PC-9 (cell line): ENCODE measurements at regions not wholly inside any gene's neighbourhood (a gene's known extent, or its start where the extent isn't known, plus 50 kb on each side); places are given as distances from the start of the nearest gene placed in this dataset.

ENCODE experiments used
- BruUV-seq: library from RNA; stranded (reverse); fragments of 400-500 nt; replicated peaks from 2 replicates; lab custom pipeline; 2021; lab: Mats Ljungman, UMichigan
- CTCF ChIA-PET: fragments of 300-600 bp; sonication (Branson Sonifier 250); formaldehyde crosslinking; loops from one replicate; lab custom pipeline; 2022; ENCODE audit warnings: antibody characterized with exemption; lab: Charles Lee
- POLR2A ChIA-PET: fragments of 300-600 bp; sonication (Branson Sonifier 250); formaldehyde crosslinking; loops from one replicate; lab custom pipeline; 2022; ENCODE audit warnings: antibody characterized with exemption; ENCODE audit not compliant: unreplicated experiment; lab: Charles Lee
- DNase-seq, 2 experiments: peaks; one replicate each; pipeline versions ENCODE4 v3.0.0 to v3.0.0-alpha.2; 2015 to 2022; ENCODE audit warnings: mixed read lengths in 1 of 2
- H2AFZ ChIP-seq: fragments of 200-600 bp; sonication (generic); 2 replicates; pipeline ENCODE4 v1.8.1; 2017; ENCODE audit warnings: antibody characterized with exemption
- H3F3A ChIP-seq: fragments of 200-600 bp; sonication (generic); 2 replicates; pipeline ENCODE4 v1.8.1; 2017; ENCODE audit warnings: antibody characterized with exemption, mild to moderate bottlenecking, low read depth; ENCODE audit not compliant: insufficient read depth
- H3K27ac ChIP-seq: fragments of 200-600 bp; sonication (generic); 2 replicates; pipeline ENCODE4 v1.6.1; 2016; ENCODE audit warnings: mixed run types
- H3K27me3 ChIP-seq: fragments of 200-600 bp; sonication (generic); 2 replicates; pipeline ENCODE4 v1.6.1; 2016; ENCODE audit warnings: low read depth, mixed run types; ENCODE audit not compliant: insufficient read depth
- H3K36me3 ChIP-seq: fragments of 200-600 bp; sonication (generic); 2 replicates; pipeline ENCODE4 v1.6.1; 2016; ENCODE audit warnings: low read depth, mixed run types
- H3K4me1 ChIP-seq: fragments of 200-600 bp; sonication (generic); replicated peaks from 2 replicates; pipeline ENCODE4 v1.6.1; 2016; ENCODE audit warnings: mixed run types; ENCODE audit not compliant: insufficient read depth
- H3K4me2 ChIP-seq: fragments of 200-600 bp; sonication (generic); 2 replicates; pipeline ENCODE4 v1.6.1; 2017; ENCODE audit warnings: mixed run types
- H3K4me3 ChIP-seq: fragments of 200-600 bp; sonication (generic); 2 replicates; pipeline ENCODE4 v1.6.1; 2016; ENCODE audit warnings: mixed run types
- H3K79me2 ChIP-seq: fragments of 200-600 bp; sonication (generic); 2 replicates; pipeline ENCODE4 v1.6.1; 2017; ENCODE audit warnings: low read depth, mixed run types
- H3K9me2 ChIP-seq: fragments of 200-600 bp; sonication (generic); 2 replicates; pipeline ENCODE4 v1.8.1; 2017; ENCODE audit warnings: mild to moderate bottlenecking; ENCODE audit not compliant: insufficient read depth
- H3K9me3 ChIP-seq: fragments of 200-600 bp; sonication (generic); 2 replicates; pipeline ENCODE4 v1.8.1; 2016; ENCODE audit warnings: low read depth; ENCODE audit not compliant: insufficient read depth
- H4K20me1 ChIP-seq: fragments of 200-600 bp; sonication (generic); 2 replicates; pipeline ENCODE4 v1.8.1; 2017; ENCODE audit not compliant: insufficient read depth
- EZH2 ChIP-seq: fragments of 200-600 bp; sonication (generic); IDR thresholded peaks from 2 replicates; pipeline ENCODE4 v1.8.0; 2017; ENCODE audit warnings: antibody characterized with exemption, low read depth
- intact Hi-C: fragments of 100-400 bp; cut with micrococcal nuclease; formaldehyde crosslinking; loops from one replicate; pipeline ENCODE4 v1.10.0; 2022; ENCODE audit not compliant: unreplicated experiment
- TF ChIP-seq, protein P1 (sequence below): fragments of 200-600 bp; sonication (generic); conservative IDR thresholded peaks from 2 replicates; pipeline ENCODE4 v1.6.1; 2017; ENCODE audit warnings: mixed run types, antibody characterized with exemption, mild to moderate bottlenecking, moderate library complexity

DNA sequence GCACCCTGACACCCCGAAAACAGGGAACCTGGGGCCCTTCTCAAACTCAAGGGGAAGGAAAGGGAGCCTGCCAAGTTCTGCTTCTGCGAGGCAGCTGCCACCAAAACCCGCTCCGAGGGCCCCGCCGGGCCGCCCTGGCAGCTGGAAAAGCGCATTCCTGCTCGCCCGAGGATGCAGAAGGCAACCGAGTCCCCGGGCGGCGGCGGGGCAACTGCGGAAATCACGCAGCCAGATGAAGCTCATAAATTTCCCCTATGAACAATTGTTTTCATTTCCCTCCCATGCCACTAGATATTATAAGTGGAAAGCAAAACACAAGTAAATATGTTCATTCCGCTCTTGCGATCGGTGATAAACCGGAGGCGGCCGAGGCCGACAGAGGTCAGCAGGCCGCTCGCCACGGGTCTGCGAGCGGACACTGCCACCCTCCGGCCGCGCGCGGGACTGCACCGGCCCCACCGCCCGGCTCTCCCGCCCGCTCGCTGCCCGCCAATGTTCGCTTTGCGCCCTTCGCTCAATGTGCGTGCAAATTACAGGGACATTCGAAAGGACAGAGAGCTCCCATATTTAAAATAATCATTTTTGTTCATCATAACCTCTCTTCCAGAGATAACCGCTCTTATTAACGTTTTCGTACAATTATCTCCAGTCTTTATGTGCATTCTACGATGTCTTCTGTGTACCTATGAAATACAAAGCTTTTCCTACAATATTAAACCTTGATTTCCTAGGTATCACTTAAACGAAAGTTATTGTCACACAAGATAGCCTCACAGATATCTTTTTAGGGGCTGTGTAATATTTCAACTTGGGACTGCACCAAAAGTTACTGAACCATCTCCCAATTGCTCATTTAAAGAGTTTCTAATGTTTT, 120.8 kb upstream of the ZNF507 start:
- H3K9me3 ChIP-seq = no peaks in the 10 kb centered on the region
- no peaks in the 10 kb centered on the region for H3F3A ChIP-seq
- H3K4me1 ChIP-seq = no peaks in the 10 kb centered on the region
- intact Hi-C loops = loop anchor here (1.0 to 10.0 kb wide), 4 partner anchors 346 to 1557 kb away; no protein-coding TSS in a partner anchor
- no TSS peak for BruUV-seq
- H3K27ac ChIP-seq = no peak overlapping the region
- no peaks in the 10 kb centered on the region for H3K36me3 ChIP-seq
- ChIA-PET POLR2A (no interaction called here), CTCF (interaction anchor here (0.6 kb wide), 1 partner anchor 886 kb away, joined by 15 read pairs; no protein-coding TSS in a partner anchor)
- TF ChIP-seq EZH2 = no peak
- TF ChIP-seq, protein P1, sequence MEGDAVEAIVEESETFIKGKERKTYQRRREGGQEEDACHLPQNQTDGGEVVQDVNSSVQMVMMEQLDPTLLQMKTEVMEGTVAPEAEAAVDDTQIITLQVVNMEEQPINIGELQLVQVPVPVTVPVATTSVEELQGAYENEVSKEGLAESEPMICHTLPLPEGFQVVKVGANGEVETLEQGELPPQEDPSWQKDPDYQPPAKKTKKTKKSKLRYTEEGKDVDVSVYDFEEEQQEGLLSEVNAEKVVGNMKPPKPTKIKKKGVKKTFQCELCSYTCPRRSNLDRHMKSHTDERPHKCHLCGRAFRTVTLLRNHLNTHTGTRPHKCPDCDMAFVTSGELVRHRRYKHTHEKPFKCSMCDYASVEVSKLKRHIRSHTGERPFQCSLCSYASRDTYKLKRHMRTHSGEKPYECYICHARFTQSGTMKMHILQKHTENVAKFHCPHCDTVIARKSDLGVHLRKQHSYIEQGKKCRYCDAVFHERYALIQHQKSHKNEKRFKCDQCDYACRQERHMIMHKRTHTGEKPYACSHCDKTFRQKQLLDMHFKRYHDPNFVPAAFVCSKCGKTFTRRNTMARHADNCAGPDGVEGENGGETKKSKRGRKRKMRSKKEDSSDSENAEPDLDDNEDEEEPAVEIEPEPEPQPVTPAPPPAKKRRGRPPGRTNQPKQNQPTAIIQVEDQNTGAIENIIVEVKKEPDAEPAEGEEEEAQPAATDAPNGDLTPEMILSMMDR = peak; percentile 94
- no peaks in the 10 kb centered on the region for H3K79me2 ChIP-seq
- peak in 1 of 2 experiments; percentile 62 for DNase-seq
- H3K27me3 ChIP-seq = peaks cover 41% of the 10 kb centered on the region
- H4K20me1 ChIP-seq = no peaks in the 10 kb centered on the region
- no peaks in the 10 kb centered on the region for H3K9me2 ChIP-seq
- no peak overlapping the region for H2AFZ ChIP-seq
- no peak overlapping the region for H3K4me2 ChIP-seq
- no peak overlapping the region for H3K4me3 ChIP-seq

DNA sequence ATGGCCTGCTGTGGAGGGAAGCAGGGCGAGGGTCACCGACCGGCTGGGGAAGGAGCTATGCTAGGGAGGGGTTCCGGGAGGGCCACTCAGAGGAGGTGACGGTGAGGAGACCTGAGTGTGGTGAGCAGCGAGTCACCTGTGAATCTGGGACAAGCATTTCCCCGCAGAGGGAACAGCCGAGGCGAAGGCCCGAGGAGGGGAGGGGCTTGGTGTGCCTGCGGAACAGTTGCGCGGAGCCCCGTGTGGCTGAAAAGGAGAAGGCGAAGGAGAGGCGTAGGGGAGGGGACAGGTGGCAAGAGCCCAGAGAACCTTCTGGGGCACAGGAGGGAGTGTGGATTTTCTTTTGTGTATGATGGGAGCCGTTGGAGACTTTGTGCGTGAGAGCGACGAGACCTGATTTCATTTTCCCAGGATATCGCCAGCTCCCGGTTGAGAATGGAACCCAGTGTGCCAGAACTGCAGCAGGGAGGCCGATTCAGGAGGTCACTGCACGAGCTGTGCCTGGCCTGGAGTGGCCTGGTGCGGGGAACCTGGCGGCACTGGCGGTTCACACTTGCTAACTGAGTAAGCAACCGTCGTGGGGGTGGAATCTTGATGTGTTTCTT, 117.7 kb upstream of the ZNF507 start:
- H3K4me1 ChIP-seq = no peaks in the 10 kb centered on the region
- intact Hi-C loops = loop anchor here (10.0 kb wide), 1 partner anchor 1443 kb away; no protein-coding TSS in a partner anchor
- H3K27me3 ChIP-seq = peaks cover 51% of the 10 kb centered on the region
- no peaks in the 10 kb centered on the region for H3K9me3 ChIP-seq
- no peak for DNase-seq
- ChIA-PET CTCF (no interaction called here), POLR2A (no interaction called here)
- TF ChIP-seq, protein P1 = no peak
- TF ChIP-seq EZH2 = no peak
- no peaks in the 10 kb centered on the region for H3K9me2 ChIP-seq
- H3F3A ChIP-seq = no peaks in the 10 kb centered on the region
- H3K4me3 ChIP-seq = no peak overlapping the region
- no TSS peak for BruUV-seq
- H3K27ac ChIP-seq = no peak overlapping the region
- no peak overlapping the region for H2AFZ ChIP-seq
- no peaks in the 10 kb centered on the region for H4K20me1 ChIP-seq
- no peak overlapping the region for H3K4me2 ChIP-seq
- H3K36me3 ChIP-seq = no peaks in the 10 kb centered on the region
- H3K79me2 ChIP-seq = no peaks in the 10 kb centered on the region

DNA sequence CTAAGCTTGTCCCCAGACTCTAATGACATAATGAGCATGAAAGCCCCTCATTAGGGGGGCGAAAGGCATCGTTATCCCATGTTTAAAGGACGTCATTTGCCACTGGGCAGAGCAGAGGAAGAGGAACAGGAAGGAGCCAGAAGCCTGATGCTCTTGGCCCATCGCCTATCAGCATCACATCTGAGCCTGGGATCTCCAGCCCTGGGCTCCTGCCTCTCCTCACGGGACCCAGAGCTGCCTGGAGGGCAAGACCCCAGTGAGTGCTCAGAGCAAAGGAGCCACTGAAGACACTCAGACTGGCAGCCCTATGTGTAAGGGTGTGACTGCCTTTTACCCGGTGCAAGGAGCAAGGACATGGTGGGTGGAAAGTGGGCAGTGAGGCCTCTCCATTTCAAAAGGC, 115.0 kb upstream of the ZNF507 start:
- Histone ChIP-seq H4K20me1 (no peaks in the 10 kb centered on the region), H3F3A (no peaks in the 10 kb centered on the region), H3K4me1 (no peaks in the 10 kb centered on the region), H3K36me3 (no peaks in the 10 kb centered on the region), H3K27me3 (peaks cover 71% of the 10 kb centered on the region), H3K4me2 (no peak overlapping the region), H3K4me3 (no peak overlapping the region), H3K9me3 (no peaks in the 10 kb centered on the region), H3K27ac (no peak overlapping the region), H3K79me2 (no peaks in the 10 kb centered on the region), H3K9me2 (no peaks in the 10 kb centered on the region), H2AFZ (no peak overlapping the region)
- DNase-seq = no peak
- POLR2A ChIA-PET = no interaction called here
- TF ChIP-seq, protein P1 = no peak
- no peak for TF ChIP-seq EZH2
- CTCF ChIA-PET = no interaction called here
- intact Hi-C loops = no loop called here
- BruUV-seq = no TSS peak
